Cardiac fibroblast (primary cell): ENCODE measurements at regions not wholly inside any gene's neighbourhood (a gene's known extent, or its start where the extent isn't known, plus 50 kb on each side); places are given as distances from the start of the nearest gene placed in this dataset.

Experiments used
- DNase-seq, 2 donors: peaks; one replicate each; pipeline versions ENCODE4 v3.0.0 to v3.0.0-alpha.2; 2010; ENCODE audit warnings: low read depth in 2 of 2
- H3K4me3 ChIP-seq, 2 donors: replicated peaks in 1 of 2; 1 replicate in 1 of 2; 2 replicates in 1 of 2; pipeline ENCODE4 v1.5.1; 2011; ENCODE audit warnings: low read depth in 2 of 2, low read length in 2 of 2, mild to moderate bottlenecking in 2 of 2, moderate library complexity in 1 of 2
- CTCF ChIP-seq: IDR thresholded peaks from one replicate; pipeline ENCODE4 v1.5.1; 2011; ENCODE audit warnings: low read depth, mild to moderate bottlenecking, low read length, inconsistent platforms

- H3K4me3 ChIP-seq: no peak overlapping the region
- no peak for DNase-seq
- TF ChIP-seq CTCF: no peak
Measured at GRCh38 chr6:119610754-119611153, 261.2 kb upstream of the MAN1A1 start.

GRCh38 chr6:119610265-119610664, 260.7 kb upstream of the MAN1A1 start:
- TF ChIP-seq CTCF: no peak
- no peak overlapping the region for H3K4me3 ChIP-seq
- DNase-seq: no peak

- DNase-seq: no peak
- TF ChIP-seq CTCF: no peak
- no peak overlapping the region for H3K4me3 ChIP-seq
Measured at GRCh38 chr6:119609865-119610264, 260.3 kb upstream of the MAN1A1 start.

- no peak for DNase-seq
- no peak overlapping the region for H3K4me3 ChIP-seq
- no peak for TF ChIP-seq CTCF
Measured at GRCh38 chr6:119608994-119609393, 259.4 kb upstream of the MAN1A1 start.

GRCh38 chr6:119604124-119604523, 254.6 kb upstream of the MAN1A1 start:
- no peak for DNase-seq
- no peak for TF ChIP-seq CTCF
- no peak overlapping the region for H3K4me3 ChIP-seq

GRCh38 chr6:119603501-119603900, 253.9 kb upstream of the MAN1A1 start:
- no peak for DNase-seq
- no peak overlapping the region for H3K4me3 ChIP-seq
- no peak for TF ChIP-seq CTCF
